Esophagus squamous epithelium (tissue), 4 donors: ENCODE measurements at regions not wholly inside any gene's neighbourhood (a gene's known extent, or its start where the extent isn't known, plus 50 kb on each side); places are given as distances from the start of the nearest gene placed in this dataset.

Source experiments
- CTCF ChIP-seq, 6 experiments: fragments of 450-650 bp in 4 of 6; fragments of 200-600 bp in 2 of 6; sonication (generic) in 2 of 6; IDR thresholded peaks; one replicate each; pipeline ENCODE4 v1.5.1; 2016 to 2019; ENCODE audit warnings: antibody characterized with exemption in 6 of 6, mild to moderate bottlenecking in 4 of 6, moderate library complexity in 4 of 6
- POLR2A ChIP-seq, 4 donors: fragments of 450-650 bp; IDR thresholded peaks; one replicate each; pipeline ENCODE4 v1.6.1; 2017; ENCODE audit warnings: antibody characterized with exemption in 4 of 4, mild to moderate bottlenecking in 4 of 4, moderate library complexity in 3 of 4

DNA sequence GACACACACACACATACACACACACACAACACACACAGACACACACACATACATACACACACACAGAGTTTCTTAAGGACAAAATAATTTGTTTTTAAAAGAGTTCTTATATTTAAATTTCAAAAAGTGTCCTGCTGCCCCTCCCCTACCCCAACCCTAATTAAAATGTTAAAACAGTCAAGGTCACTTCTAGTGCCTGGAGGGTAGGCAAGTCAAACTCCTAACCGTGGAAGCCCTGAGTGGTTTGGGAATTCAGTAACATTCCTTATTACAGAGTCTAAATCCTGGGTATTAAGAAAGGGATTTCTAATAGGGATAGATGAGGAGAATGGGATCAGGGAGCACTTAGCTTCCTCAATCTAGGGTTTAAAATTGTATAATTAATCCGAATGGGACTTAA lies 403.6 kb upstream of the NFIA start:
- no peak for TF ChIP-seq POLR2A (IDR thresholded peaks at IDR 0.05)
- no peak for TF ChIP-seq CTCF (IDR thresholded peaks at IDR 0.05)
